ENCODE measurements at regions not wholly inside any gene's neighbourhood (a gene's known extent, or its start where the extent isn't known, plus 50 kb on each side); places are given as distances from the start of the nearest gene placed in this dataset.
A peak's percentile ranks its signal among the peaks of the same experiment; 100 is the strongest.

- H3K27me3 ChIP-seq (ENCODE audit: control insufficient read depth, insufficient read depth, low read length): no peaks in the 10 kb centered on the region
- no peaks in the 10 kb centered on the region for H3K36me3 ChIP-seq (ENCODE audit: control insufficient read depth, insufficient read depth, low read length)
- H3K4me3 ChIP-seq (ENCODE audit: low read depth, low read length): no peak overlapping the region
- no peak for DNase-seq (ENCODE audit: low read depth)
- no peak for TF ChIP-seq CTCF (IDR thresholded peaks at IDR 0.05; ENCODE audit: insufficient read depth, low read length, poor library complexity, severe bottlenecking)
Observed at GRCh38 chr17:6276711-6277110, 158.2 kb downstream of the AIPL1 start.

GRCh38 chr17:6274310-6274709 lies 160.6 kb downstream of the AIPL1 start:
- no peak for TF ChIP-seq CTCF (IDR thresholded peaks at IDR 0.05; ENCODE audit: insufficient read depth, low read length, poor library complexity, severe bottlenecking)
- DNase-seq (ENCODE audit: low read depth): no peak
- no peaks in the 10 kb centered on the region for H3K36me3 ChIP-seq (ENCODE audit: control insufficient read depth, insufficient read depth, low read length)
- no peaks in the 10 kb centered on the region for H3K27me3 ChIP-seq (ENCODE audit: control insufficient read depth, insufficient read depth, low read length)
- no peak overlapping the region for H3K4me3 ChIP-seq (ENCODE audit: low read depth, low read length)

- no peak for DNase-seq (ENCODE audit: low read depth)
- no peaks in the 10 kb centered on the region for H3K36me3 ChIP-seq (ENCODE audit: control insufficient read depth, insufficient read depth, low read length)
- H3K27me3 ChIP-seq (ENCODE audit: control insufficient read depth, insufficient read depth, low read length): no peaks in the 10 kb centered on the region
- TF ChIP-seq CTCF (IDR thresholded peaks at IDR 0.05; ENCODE audit: insufficient read depth, low read length, poor library complexity, severe bottlenecking): no peak
- H3K4me3 ChIP-seq (ENCODE audit: low read depth, low read length): no peak overlapping the region
Observed at GRCh38 chr17:6269478-6269877, 165.4 kb downstream of the AIPL1 start.

- TF ChIP-seq CTCF (IDR thresholded peaks at IDR 0.05; ENCODE audit: insufficient read depth, low read length, poor library complexity, severe bottlenecking): no peak
- H3K27me3 ChIP-seq (ENCODE audit: control insufficient read depth, insufficient read depth, low read length): no peaks in the 10 kb centered on the region
- H3K36me3 ChIP-seq (ENCODE audit: control insufficient read depth, insufficient read depth, low read length): no peaks in the 10 kb centered on the region
- DNase-seq (ENCODE audit: low read depth): no peak
- no peak overlapping the region for H3K4me3 ChIP-seq (ENCODE audit: low read depth, low read length)
Observed at GRCh38 chr17:6261466-6261865, 173.5 kb downstream of the AIPL1 start.

GRCh38 chr17:6259899-6260298 lies 175.0 kb downstream of the AIPL1 start:
- DNase-seq (ENCODE audit: low read depth): no peak
- TF ChIP-seq CTCF (IDR thresholded peaks at IDR 0.05; ENCODE audit: insufficient read depth, low read length, poor library complexity, severe bottlenecking): no peak

GRCh38 chr17:6257336-6257735 lies 177.6 kb downstream of the AIPL1 start:
- DNase-seq (ENCODE audit: low read depth): peak; percentile 73
- H3K27me3 ChIP-seq (ENCODE audit: control insufficient read depth, insufficient read depth, low read length): no peaks in the 10 kb centered on the region
- no peaks in the 10 kb centered on the region for H3K36me3 ChIP-seq (ENCODE audit: control insufficient read depth, insufficient read depth, low read length)
- no peak for TF ChIP-seq CTCF (IDR thresholded peaks at IDR 0.05; ENCODE audit: insufficient read depth, low read length, poor library complexity, severe bottlenecking)
- H3K4me3 ChIP-seq (ENCODE audit: low read depth, low read length): no peak overlapping the region

More at GRCh38 chr17:6259899-6260298, 175.0 kb downstream of the AIPL1 start:
- no peaks in the 10 kb centered on the region for H3K27me3 ChIP-seq (ENCODE audit: control insufficient read depth, insufficient read depth, low read length)
- no peak overlapping the region for H3K4me3 ChIP-seq (ENCODE audit: low read depth, low read length)
- H3K36me3 ChIP-seq (ENCODE audit: control insufficient read depth, insufficient read depth, low read length): no peaks in the 10 kb centered on the region
